HG03342 (cell line): ENCODE measurements at regions not wholly inside any gene's neighbourhood (a gene's known extent, or its start where the extent isn't known, plus 50 kb on each side); places are given as distances from the start of the nearest gene placed in this dataset.
"Not testable (repeated sequence)": the region's sequence is repeated elsewhere in the genome, so short reads cannot be mapped to it uniquely, and the experiment has no call there.

Source experiments
- ATAC-seq: cut with Tn5 transposase; IDR thresholded peaks from one replicate; pipeline ENCODE4 v1.9.1; 2021; ENCODE audit warnings: mild to moderate bottlenecking, moderate library complexity; ENCODE audit not compliant: unreplicated experiment

GRCh38 chr2:187985923-187986322 is 305.8 kb upstream of the GULP1 start:
- ATAC-seq: no peak

DNA sequence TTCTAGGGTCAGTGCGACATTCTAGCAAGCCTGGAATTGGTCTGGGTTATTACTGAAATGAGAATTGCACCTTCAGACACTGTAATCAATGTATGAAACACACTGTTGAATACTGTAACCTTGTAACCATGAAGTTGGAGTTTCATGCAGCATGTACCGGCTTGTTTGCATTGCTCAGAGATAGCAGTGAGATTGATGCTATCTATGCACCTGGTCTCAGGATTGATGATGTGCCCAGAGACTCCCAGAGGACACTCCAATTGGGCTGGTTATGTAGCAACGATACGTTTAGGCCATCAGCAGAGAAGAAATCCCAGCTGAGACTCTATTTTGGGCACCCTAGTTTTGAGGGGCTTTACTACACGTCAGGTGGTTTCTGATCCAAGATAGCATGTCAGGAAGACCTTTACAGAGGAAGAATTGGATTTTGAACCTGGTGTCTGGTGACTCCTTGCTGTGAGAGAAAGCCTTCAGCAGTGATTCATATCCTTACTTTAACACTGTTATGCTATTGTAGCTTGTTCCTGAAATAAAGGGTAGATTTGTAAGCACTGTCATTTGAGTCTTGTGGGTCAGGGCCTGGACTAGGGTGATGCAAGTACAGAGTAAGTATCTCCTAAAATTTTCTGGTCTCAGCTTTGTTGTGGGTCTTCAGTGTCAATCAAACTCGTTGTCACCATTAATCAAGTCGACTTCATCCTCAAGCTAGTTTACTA is 305.1 kb upstream of the GULP1 start:
- no peak for ATAC-seq

- ATAC-seq: no peak
Measured at GRCh38 chr2:187988348-187988747, 303.3 kb upstream of the GULP1 start.

DNA sequence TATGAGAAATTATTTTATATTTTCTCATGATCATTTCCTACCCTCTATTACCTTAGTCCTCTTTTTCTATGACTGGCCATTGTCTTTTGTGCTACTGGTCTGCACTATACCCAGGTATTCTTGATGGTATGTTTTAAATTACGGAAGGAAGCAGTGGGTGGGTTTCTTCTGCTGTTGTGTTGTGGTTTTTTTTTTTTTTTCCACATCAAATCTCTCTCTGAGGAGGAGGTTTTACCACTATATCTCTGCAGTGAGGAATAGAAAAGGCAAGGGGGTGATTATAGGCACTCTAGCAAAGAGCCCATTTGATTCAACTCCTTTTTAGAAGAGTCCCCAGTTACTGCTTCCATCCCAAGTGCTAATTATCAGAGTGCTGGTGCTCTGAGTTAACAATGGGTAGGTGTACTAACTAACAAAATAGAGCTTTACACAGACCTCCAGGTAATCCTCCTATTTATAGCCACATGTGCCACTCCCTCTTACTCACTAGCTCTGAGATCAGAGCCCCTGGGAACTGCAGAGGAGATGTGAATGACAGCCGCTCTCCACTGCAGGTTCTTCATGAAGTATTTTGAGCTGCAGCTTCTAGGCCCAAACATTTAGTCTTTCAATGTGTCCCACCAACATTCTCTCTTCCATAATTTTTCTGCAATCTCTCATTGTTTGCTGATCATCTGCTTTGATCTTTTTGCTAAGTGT is 301.6 kb upstream of the GULP1 start:
- ATAC-seq: no peak

DNA sequence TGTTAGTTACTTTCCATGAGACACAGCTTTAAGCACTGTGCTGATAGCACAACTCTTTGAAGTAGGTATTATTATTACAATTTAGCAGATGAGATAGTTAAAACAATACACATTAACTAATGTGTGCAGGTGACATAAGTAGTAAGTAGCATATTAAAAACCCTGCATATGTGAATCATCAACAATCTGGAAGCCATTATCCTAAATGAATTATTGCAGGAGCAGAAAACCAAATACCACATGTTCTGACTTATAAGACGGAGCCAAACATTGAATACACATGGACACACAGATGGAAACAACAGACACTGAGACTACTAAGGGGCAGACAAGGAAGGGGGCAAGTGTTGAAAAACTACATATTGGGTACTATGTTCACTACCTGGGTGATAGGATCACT is 300.3 kb upstream of the GULP1 start:
- ATAC-seq: no peak

GRCh38 chr2:187994464-187995331 is 297.0 kb upstream of the GULP1 start:
- no peak for ATAC-seq

GRCh38 chr2:187995556-187995955 is 296.1 kb upstream of the GULP1 start:
- ATAC-seq: no peak

DNA sequence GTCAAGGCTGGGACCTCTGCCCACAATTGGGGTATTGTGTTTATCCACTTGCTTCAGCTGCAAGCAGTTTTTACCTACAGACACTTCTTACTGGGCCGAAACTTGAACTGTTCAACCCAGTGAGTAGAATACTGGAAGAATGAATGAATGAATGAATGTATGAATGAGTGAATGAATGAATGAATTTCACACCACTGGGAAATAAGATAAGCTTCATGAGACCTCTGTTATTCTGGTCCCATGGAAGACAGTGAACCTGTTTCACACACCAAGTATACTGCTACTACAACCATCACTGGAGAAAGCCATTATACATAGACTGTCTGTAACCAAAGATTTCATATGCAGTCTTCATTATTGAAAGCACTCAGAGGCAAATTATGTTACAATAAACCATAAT is 295.0 kb upstream of the GULP1 start:
- ATAC-seq: no peak

DNA sequence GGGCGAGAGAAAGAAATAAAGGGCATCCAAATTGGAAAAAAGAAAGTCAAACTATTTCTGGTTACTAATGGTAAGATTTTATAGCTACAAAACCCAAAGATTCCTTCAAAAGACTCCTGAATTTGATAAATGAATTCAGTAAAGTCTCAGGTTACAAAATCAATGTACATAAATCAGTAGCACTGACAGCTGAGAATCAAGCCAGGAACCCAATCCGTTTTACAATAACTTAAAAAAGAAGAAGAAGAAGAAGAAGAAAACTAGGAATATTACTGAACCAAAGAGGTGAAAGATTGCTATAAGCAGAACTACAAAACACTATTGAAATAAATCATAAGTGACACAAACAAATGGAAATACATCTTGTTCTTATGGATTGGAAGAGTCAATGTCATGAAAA is 291.5 kb upstream of the GULP1 start:
- ATAC-seq: no peak

- no peak for ATAC-seq
Measured at GRCh38 chr2:188003800-188004199, 287.9 kb upstream of the GULP1 start.

GRCh38 chr2:188013767-188014166 is 277.9 kb upstream of the GULP1 start:
- no peak for ATAC-seq

GRCh38 chr2:188016917-188017316 is 274.8 kb upstream of the GULP1 start:
- no peak for ATAC-seq

GRCh38 chr2:188022389-188022788 is 269.3 kb upstream of the GULP1 start:
- no peak for ATAC-seq

GRCh38 chr2:188023035-188023434 is 268.6 kb upstream of the GULP1 start:
- ATAC-seq: no peak

DNA sequence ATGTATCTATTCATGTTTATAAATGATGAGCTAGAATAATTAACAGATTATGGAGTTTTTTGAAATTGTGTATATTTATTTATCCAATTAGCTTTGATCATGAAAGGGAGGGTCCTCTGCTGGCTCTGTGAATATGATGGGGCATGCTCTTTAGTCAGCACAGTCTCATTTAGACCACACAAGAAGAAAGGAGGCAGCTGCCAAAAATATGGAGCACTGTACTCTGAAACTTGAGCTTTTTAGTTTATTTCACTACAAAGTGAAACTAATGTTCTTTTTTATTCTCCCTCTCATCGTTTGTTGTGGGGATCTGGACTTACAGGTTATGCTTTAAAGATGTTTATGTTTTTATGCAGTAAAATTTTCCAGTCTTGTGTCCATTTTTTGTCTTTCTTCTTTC is 266.9 kb upstream of the GULP1 start:
- no peak for ATAC-seq

DNA sequence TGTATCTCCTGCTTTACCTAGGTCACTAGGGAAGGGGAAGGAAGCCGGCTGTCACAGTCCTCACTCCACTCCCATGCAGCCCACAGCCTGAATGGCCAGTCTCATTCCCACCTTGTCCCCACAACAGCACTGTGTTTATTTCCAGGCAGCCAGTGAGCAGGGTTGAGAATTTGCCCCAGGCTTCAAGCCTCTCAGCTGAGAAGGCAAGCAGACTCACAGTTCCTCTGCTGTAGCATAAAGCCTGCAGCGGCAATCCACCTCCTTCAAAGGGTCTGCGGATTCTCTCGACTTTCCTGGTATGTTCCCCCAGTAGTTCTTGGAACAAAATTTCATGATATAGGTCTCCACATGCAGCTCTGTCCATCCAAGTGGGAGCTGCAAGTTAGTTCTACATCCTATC is 262.9 kb upstream of the GULP1 start:
- no peak for ATAC-seq

DNA sequence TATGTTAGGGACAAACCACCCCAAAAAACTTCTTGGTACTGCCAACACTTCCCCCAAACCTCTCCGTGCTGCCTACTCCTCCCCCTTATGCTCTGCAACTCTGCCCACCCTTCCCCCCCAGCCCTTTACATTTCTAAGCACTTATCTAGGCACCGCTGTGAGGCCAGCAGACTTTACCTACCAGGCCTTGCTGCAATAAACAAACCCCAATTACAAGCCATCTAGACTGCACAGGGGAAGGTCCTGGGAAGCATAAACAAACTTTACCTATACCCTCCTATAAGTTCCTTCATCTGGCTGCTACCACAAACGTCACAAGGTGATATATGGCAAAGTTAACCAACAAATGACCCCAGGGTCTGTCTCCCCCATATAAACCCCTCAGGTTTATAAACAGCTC is 259.4 kb upstream of the GULP1 start:
- no peak for ATAC-seq

DNA sequence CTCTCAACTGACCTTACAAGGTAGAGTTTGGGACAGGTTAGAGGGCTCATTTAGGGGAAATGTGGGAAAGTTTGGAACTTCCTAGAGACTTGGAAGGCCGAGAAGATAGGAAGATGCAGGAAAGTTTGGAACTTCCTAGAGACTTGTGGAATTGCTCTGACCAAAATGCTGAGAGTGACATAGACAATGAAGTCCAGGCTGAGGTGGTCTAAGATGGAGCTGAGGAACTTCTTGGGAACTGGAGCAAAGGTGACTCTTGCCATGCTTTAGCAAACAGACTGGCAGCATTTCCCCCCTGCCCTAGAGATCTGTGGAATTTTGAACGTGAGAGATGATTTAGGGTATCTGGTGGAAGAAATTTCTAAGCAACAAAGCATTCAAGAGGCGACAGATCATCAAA is 258.9 kb upstream of the GULP1 start:
- ATAC-seq: no peak

- not testable (repeated sequence) for ATAC-seq
Measured at GRCh38 chr2:188033240-188033639, 258.4 kb upstream of the GULP1 start.

- not testable (repeated sequence) for ATAC-seq
Measured at GRCh38 chr2:188034102-188034501, 257.6 kb upstream of the GULP1 start.

DNA sequence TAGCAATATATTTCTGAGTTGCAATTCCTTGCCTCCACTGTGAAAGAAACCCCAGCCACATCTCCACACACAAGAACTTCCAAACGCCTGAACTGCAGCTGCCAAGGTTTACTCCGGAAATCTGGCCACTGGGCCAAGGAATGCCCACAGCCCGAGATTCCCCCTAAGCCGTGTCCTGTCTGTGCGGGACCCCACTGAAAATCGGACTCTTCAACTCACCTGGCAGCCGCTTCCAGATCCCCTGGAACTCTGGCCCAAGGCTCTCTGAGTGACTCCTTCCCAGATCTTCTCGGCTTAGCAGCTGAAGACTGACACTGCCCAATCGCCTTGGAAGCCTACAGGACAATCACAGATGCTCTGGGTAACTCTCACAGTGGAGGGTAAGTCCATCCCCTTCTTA is 256.3 kb upstream of the GULP1 start:
- ATAC-seq: not testable (repeated sequence)

GRCh38 chr2:188036786-188037185 is 254.9 kb upstream of the GULP1 start:
- ATAC-seq: not testable (repeated sequence)
